ENCODE measurements at regions not wholly inside any gene's neighbourhood (a gene's known extent, or its start where the extent isn't known, plus 50 kb on each side); places are given as distances from the start of the nearest gene placed in this dataset.

GRCh38 chr6:97586344-97586743 is 303.3 kb upstream of the MMS22L start:
- no peak for DNase-seq (ENCODE audit: low read depth in 2 of 2)

GRCh38 chr6:97591955-97592354 is 308.9 kb upstream of the MMS22L start:
- no peak for DNase-seq (ENCODE audit: low read depth in 2 of 2)

DNA sequence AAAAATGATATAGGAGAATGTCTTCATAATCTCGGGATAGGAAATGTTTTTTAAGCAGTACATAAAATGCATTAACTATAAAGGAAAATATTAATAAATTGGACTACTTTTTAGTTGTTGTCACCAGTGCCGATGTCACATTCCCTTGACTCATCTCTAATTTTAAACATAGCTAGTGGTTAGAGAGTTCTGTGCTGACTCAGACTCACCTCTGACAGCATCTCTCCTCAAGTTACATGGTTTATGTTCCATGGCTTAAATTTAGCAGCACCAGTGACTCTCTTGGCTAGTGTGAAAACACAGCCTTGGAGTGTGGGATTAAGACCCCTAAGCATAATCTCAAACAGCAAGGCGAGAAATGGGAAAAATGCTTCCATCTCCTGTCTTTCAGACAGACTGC is 311.8 kb upstream of the MMS22L start:
- no peak for DNase-seq (ENCODE audit: low read depth in 2 of 2)

DNA sequence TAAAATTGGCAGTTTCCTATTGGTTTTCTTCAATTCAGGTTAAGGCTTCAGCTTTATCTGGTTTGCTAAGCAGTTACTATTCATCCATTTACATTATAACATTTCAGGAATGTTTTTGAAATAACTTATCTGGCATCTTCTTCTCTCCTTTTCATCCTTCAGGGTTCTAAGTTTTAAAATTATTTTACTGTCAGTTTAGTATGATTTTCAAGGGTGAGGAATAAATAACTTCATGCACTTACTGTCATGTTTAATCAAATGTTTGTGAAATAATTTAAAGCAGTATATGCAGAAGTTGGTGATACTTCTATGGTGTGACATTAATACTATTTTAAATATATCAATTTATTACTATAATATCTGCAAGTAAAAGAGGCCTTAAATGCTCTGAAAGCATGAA is 338.1 kb upstream of the MMS22L start:
- no peak for DNase-seq (ENCODE audit: low read depth in 2 of 2)

DNA sequence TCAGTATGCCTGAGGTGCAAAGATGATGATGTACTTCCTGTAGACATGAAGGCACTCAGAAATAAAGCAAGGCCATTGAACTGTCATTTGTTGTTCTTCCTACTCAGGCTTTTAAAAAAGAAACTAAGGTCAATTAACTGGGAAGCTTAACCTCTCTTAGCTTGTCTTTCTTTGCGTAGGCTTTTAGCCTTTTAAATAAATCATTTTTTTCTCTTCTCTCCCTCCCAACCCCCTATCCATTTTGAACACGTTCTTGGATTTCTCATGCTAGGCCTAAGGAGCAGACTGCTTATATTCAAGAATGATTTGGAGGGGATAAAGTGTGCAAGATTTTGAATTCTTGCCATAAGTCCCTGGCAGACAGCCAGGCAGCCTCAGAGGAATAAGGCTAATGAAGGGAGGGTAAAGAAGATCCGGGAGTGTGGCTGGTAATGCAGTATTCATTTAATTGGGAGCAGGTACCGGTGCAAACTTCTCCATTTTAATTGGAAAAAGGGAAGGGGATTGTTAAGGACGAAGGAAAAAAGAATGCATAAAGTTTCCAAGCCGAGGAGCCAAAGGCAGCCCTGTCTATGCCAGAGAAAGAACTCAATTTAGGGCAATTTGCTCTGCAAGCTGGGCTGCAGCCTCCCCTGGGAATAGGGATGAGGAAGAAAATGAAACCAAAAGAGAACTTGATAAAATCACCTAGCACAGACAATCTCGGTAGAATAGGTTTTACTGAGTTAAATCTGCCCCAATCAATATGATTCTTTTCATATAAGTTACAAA is 343.8 kb upstream of the MMS22L start:
- DNase-seq (ENCODE audit: low read depth in 2 of 2): no peak

- no peak for DNase-seq (ENCODE audit: low read depth in 2 of 2)
Measured at GRCh38 chr6:97629180-97629579, 346.2 kb upstream of the MMS22L start.

- no peak for DNase-seq (ENCODE audit: low read depth in 2 of 2)
Measured at GRCh38 chr6:97630604-97631003, 347.6 kb upstream of the MMS22L start.

DNA sequence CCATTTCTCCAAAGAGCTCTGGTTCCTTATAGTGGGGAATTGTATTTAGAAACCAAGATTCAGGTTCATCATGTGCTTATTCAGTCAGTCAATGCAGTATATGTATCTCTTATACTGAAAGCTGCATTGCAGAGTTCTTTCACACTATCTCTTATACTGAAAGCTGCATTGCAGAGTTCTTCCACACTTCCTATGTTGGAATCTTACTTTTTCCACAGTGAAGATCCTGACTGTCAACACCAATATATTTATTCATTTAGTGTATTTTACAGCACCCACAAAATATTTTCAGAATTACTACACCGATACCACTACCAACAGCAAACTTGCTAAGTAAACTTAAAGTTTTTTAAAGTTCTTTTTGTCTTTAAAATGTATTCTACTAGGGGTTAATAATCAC is 349.3 kb upstream of the MMS22L start:
- no peak for DNase-seq (ENCODE audit: low read depth in 2 of 2)

DNA sequence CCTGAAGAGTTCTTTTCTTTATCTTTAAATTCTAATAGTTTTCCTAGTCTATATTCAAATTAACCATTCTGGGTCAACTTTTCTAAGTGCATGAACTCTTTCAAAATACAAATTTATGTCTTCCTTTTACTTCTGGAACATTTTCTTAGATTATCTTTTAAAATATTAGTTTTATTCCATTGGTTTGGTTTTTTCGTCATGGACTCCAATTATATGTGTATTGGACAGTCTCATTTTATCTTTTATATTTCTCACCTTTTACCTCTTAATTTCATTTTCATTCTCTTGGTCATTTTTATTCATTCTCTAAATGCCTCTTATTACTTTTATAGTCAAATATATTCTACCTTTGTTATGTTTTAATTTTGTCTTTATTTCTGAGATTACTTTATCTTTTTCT is 356.7 kb upstream of the MMS22L start:
- no peak for DNase-seq (ENCODE audit: low read depth in 2 of 2)

DNA sequence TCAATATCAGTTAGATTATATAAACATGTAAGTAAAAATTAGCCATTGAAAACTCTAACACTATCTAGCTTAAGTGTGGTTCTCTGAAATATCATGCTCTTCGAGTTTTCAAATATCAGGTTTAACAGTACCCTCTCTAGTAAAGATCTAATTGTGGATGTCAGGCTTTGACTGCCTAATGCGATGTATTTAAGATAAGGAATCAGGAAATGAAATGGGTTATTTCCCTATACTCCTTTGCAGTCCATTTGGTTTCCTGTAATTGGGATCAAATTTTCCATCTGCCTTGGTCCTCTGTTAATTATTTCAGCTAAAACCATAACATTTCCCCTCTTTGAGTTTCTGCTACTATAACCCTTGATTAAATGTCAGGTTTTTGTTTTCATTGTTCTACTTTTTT is 361.3 kb upstream of the MMS22L start:
- no peak for DNase-seq (ENCODE audit: low read depth in 2 of 2)

DNA sequence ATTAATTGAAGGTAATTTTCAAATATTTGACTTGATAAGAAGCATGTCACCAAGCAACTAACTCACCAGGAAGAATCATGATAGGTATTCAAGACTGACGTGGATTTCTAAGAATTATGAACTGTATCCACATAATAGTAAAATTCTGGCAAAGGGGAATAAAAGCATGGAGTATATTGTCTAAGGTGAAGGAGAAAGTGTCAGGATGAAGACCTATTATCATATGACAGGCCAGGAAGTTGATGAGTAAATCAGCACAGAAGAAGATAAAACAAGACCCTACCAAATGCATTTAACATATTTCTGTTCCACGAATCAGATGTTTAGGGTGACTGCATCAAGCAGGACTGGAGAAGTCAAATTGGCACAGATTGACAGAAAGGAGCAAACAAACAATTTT is 362.7 kb upstream of the MMS22L start:
- DNase-seq (ENCODE audit: low read depth in 2 of 2): no peak

DNA sequence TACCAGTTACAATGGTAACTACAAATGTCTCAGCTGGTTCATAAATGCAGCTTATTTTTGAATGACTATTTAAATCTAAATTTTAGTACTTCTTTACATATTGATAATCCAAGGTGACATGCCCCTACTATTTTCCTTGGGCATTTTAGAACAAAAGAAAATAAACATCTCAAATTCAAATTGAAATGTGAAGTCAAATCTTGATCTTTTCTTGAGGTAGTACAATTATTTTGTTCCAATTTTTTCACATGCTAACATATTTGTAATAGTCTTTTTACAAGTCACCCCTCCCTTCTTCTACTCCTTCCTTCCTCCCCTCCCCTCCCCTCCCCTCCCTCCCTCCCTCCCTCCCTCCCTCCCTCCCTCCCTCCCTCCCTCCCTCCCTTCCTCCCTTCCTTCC is 370.1 kb upstream of the MMS22L start:
- DNase-seq (ENCODE audit: low read depth in 2 of 2): no peak

DNA sequence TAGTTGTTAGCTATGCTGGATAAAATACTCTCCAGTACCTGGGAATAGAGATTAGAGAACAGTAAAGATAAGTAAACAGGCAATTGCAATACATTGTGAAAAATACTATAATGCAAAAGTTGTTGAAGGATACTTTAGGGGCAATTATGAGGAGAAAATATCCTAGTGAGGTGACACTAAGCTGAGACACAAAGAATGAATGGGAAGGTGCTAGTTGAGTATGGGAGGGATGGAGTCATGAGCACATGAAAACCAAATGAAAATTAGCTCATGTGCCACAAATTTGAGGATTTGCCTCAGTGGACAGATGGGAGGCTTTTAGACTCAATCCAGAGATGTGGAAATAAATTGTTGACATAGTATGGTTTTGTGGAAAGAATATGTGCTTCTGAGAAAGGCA is 370.5 kb upstream of the MMS22L start:
- DNase-seq (ENCODE audit: low read depth in 2 of 2): no peak

DNA sequence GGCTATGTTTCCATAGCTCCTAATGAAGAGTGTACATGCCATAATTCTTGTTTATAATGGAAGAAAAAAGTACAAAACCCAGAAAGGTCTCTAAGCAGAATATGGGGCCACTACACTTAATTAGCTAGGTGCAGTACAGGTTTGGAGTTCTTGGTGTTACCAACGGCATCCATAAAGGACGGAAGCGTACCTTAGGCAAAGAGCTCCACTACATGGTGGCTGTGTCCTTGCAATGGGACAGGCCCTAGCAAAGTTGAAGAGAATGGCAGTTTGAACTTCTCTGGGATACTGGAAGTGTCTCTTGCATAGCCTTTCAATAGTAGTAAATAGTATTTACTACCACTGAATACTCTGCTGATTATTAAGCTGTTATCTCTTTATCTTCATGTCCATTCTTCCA is 371.7 kb upstream of the MMS22L start:
- DNase-seq (ENCODE audit: low read depth in 2 of 2): no peak

- DNase-seq (ENCODE audit: low read depth in 2 of 2): no peak
Measured at GRCh38 chr6:97656236-97656635, 373.2 kb upstream of the MMS22L start.

DNA sequence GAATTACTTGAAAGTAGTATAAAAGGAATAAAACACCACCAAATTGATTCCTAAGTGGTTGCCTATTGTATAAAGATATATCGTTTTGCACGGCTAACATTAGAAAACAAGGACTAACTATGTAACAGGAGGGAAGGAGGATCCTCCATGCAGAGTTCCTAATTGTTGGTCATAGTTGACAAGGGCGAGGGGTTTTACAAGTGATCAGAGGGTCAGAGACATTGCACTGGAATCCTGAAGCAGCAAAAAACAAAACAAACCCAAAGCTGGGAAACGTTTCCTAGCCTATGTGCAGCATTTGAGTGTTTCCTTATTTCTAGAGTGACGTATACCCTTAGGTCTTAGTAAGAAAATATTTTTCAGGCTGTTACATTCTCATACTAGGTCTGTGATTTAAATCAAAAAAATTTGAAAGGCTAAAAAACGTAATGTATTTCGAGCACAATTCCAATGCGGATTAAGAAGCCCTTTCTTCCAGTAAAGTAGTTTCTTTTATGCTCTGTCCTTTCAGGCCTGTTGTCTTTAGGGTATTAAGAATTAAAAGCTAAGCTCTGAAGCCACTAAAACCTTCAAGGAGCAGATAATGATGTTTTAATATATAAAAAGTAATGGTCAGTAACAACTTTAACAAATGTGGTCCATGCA is 373.8 kb upstream of the MMS22L start:
- DNase-seq (ENCODE audit: low read depth in 2 of 2): no peak

DNA sequence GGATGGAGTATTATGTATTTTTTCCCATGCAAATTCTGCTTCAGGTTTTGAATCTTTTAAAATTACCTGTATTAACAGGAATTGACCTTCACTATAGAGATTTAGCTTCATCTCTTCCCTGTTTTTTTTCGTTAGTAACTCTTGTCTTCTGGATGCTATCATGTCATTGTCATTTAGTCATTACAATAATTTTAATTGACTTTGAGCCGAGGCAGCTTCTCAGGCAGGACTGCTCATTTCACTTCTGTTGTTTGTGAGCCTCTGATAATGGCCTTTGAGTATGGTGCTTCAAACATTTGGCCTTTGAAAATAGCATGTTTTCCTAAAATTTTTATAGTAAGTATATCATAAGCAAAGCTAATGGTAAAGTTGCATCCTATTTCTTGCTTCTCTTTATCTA is 375.1 kb upstream of the MMS22L start:
- DNase-seq (ENCODE audit: low read depth in 2 of 2): no peak

DNA sequence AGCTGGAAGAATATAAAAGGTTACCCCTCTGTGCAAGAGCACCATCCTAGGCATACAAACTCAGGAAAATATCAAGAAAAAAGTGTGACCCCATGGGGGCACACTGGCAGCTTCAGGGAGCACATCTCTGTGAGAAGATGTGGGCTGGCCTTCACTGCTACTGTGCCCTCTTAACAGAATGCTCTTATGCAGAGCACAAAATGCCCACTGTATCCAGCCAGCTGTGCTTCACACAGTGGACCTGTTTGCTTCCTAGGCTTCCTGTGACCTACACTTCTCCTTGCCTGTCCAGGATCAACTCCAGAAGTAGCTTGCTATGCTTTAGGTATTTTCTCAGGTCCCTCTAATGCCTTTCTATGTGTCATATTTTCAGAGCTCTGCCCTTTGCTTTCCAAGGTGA is 380.2 kb upstream of the MMS22L start:
- DNase-seq (ENCODE audit: low read depth in 2 of 2): no peak

DNA sequence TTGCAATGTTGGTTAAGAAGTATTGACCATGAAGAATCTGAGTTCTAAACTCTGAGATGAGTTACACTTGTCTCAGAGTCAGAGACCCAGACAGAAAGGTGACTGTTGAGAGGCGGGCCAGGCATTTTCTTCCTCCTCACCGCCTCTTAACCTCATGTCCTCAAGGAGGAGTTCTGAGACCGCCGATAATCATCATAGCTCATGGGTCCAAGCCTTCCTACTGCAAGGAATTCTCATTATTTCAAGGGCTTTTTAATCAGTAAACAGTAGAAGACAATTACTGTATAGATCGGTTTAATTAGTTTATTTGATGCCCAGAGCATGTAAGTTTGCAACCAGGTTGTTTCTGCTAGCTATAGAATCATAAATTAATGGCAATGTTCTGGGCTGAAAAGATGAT is 382.4 kb upstream of the MMS22L start:
- no peak for DNase-seq (ENCODE audit: low read depth in 2 of 2)

GRCh38 chr6:97666889-97667288 is 383.9 kb upstream of the MMS22L start:
- DNase-seq (ENCODE audit: low read depth in 2 of 2): no peak

- no peak for DNase-seq (ENCODE audit: low read depth in 2 of 2)
Measured at GRCh38 chr6:97668716-97669115, 385.7 kb upstream of the MMS22L start.

DNA sequence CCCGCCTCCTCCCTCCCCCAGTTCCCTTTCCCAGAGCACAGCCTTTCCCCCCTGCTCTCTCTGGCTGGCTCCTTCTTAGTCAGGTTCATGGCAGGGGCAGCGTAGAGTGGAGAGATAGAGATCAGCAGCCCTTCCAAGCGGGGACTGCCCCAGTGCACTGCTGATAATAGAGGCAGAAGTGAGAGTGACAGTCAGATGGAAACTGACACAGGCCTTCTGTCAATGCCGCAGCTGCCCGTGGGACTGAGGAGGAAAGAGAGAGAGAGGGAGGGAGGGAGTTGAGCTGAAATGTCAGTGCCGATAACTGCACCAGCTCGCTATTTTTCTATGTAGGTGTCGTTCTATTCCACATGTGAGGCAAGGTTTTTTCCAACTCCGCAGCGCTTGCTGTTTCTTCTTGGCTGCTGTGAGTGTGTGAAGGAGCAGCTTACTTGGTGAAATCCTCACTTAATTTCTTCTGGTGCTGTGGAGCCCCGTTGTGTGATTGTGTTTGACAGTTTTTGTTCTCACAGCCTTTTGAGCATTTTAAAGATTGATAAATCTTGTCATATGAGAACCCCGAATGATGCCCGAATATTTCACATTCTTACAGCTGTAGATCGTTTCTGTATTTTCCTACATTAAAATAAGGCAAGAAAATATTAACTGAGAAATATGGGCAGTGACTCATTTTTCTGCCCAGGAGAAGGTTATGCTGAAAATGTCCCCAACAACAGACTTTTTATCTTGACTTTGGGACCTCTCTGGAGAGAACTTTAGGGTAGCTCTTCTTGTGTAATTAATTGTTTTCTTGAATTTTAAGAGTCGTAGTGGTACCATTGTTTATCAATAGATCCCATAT is 386.4 kb upstream of the MMS22L start:
- no peak for DNase-seq (ENCODE audit: low read depth in 2 of 2)

DNA sequence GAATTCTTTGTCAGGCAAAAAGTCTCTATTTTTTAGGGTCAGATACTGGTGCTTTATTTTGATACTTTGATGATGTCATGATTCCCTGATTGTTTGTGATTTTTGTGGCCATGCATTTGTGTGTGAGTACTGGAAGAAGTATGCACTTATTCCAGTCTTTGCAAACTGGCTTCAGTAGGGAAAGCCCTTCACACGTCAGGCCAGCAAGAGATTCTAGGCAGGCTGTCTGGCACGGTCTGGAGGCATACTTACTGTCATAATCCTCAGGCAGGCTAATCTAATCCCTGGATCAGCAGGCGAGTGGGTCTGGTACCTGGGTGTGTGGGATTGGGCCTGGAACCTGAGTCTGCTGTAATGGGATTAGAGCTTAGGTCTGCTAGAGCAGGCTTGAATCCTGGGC is 391.8 kb upstream of the MMS22L start:
- DNase-seq (ENCODE audit: low read depth in 2 of 2): no peak

Measured in activated CD8-positive, alpha-beta memory T cell treated with anti-CD3 and anti-CD28 coated beads for 4 hours (primary cell).